ENCODE measurements at regions not wholly inside any gene's neighbourhood (a gene's known extent, or its start where the extent isn't known, plus 50 kb on each side); places are given as distances from the start of the nearest gene placed in this dataset.

- Histone ChIP-seq H3F3A (ENCODE audit: control insufficient read depth, insufficient read depth) (no peaks in the 10 kb centered on the region), H3K36me3 (ENCODE audit: control insufficient read depth, low read length) (no peaks in the 10 kb centered on the region), H3K27ac (ENCODE audit: low read depth, low read length) (no peak overlapping the region), H3K9me2 (replicated peaks; ENCODE audit: control insufficient read depth, low read length) (no peaks in the 10 kb centered on the region), H3K4me2 (ENCODE audit: low read length) (no peak overlapping the region), H4K20me1 (ENCODE audit: control insufficient read depth, insufficient read depth, low read depth, low read length) (no peaks in the 10 kb centered on the region), H3K4me1 (ENCODE audit: control insufficient read depth, low read length) (no peaks in the 10 kb centered on the region), H3K4me3 (ENCODE audit: low read length) (no peak overlapping the region), H3K79me2 (ENCODE audit: control insufficient read depth, low read length) (no peaks in the 10 kb centered on the region), H3K27me3 (ENCODE audit: control insufficient read depth, low read length) (peaks cover 4% of the 10 kb centered on the region; the same call in 1 of the 2 replicates), H3K9me3 (ENCODE audit: control insufficient read depth, insufficient read depth, low read length) (no peaks in the 10 kb centered on the region)
- no peak for TF ChIP-seq CTCF (IDR thresholded peaks at IDR 0.05; ENCODE audit: low read depth, low read length, poor library complexity, severe bottlenecking)
- TF ChIP-seq EZH2phosphoT487 (IDR thresholded peaks at IDR 0.05; ENCODE audit: borderline replicate concordance, low read length) = no peak
These were observed 255.6 kb downstream of the PREX1 start for GRCh38 chr20:48571949-48572847.

GRCh38 chr20:48569679-48570078 lies 258.1 kb downstream of the PREX1 start:
- H3K4me3 ChIP-seq (ENCODE audit: low read length) = no peak overlapping the region
- no peaks in the 10 kb centered on the region for H3F3A ChIP-seq (ENCODE audit: control insufficient read depth, insufficient read depth)
- no peaks in the 10 kb centered on the region for H4K20me1 ChIP-seq (ENCODE audit: control insufficient read depth, insufficient read depth, low read depth, low read length)
- no peak overlapping the region for H3K4me2 ChIP-seq (ENCODE audit: low read length)
- no peaks in the 10 kb centered on the region for H3K9me2 ChIP-seq (replicated peaks; ENCODE audit: control insufficient read depth, low read length)
- H3K4me1 ChIP-seq (ENCODE audit: control insufficient read depth, low read length) = no peaks in the 10 kb centered on the region
- H3K9me3 ChIP-seq (ENCODE audit: control insufficient read depth, insufficient read depth, low read length) = no peaks in the 10 kb centered on the region
- no peak overlapping the region for H3K27ac ChIP-seq (ENCODE audit: low read depth, low read length)
- peaks cover 4% of the 10 kb centered on the region; the same call in 1 of the 2 replicates for H3K27me3 ChIP-seq (ENCODE audit: control insufficient read depth, low read length)
- H3K79me2 ChIP-seq (ENCODE audit: control insufficient read depth, low read length) = no peaks in the 10 kb centered on the region
- TF ChIP-seq EZH2phosphoT487 (IDR thresholded peaks at IDR 0.05; ENCODE audit: borderline replicate concordance, low read length) (no peak), CTCF (IDR thresholded peaks at IDR 0.05; ENCODE audit: low read depth, low read length, poor library complexity, severe bottlenecking) (no peak)
- no peaks in the 10 kb centered on the region for H3K36me3 ChIP-seq (ENCODE audit: control insufficient read depth, low read length)

- Histone ChIP-seq H3K9me2 (replicated peaks; ENCODE audit: control insufficient read depth, low read length) (no peaks in the 10 kb centered on the region), H4K20me1 (ENCODE audit: control insufficient read depth, insufficient read depth, low read depth, low read length) (no peaks in the 10 kb centered on the region), H3K4me1 (ENCODE audit: control insufficient read depth, low read length) (no peaks in the 10 kb centered on the region), H3K36me3 (ENCODE audit: control insufficient read depth, low read length) (no peaks in the 10 kb centered on the region), H3K4me2 (ENCODE audit: low read length) (no peak overlapping the region), H3K27ac (ENCODE audit: low read depth, low read length) (no peak overlapping the region), H3K27me3 (ENCODE audit: control insufficient read depth, low read length) (peaks cover 4% of the 10 kb centered on the region; the same call in 1 of the 2 replicates), H3K4me3 (ENCODE audit: low read length) (no peak overlapping the region), H3F3A (ENCODE audit: control insufficient read depth, insufficient read depth) (no peaks in the 10 kb centered on the region), H3K9me3 (ENCODE audit: control insufficient read depth, insufficient read depth, low read length) (no peaks in the 10 kb centered on the region), H3K79me2 (ENCODE audit: control insufficient read depth, low read length) (no peaks in the 10 kb centered on the region)
- TF ChIP-seq CTCF (IDR thresholded peaks at IDR 0.05; ENCODE audit: low read depth, low read length, poor library complexity, severe bottlenecking) (no peak), EZH2phosphoT487 (IDR thresholded peaks at IDR 0.05; ENCODE audit: borderline replicate concordance, low read length) (no peak)
These were observed 259.3 kb downstream of the PREX1 start for GRCh38 chr20:48568520-48568919.
